Fibroblast of villous mesenchyme (primary cell): ENCODE measurements at regions not wholly inside any gene's neighbourhood (a gene's known extent, or its start where the extent isn't known, plus 50 kb on each side); places are given as distances from the start of the nearest gene placed in this dataset.

Source experiments
- DNase-seq: peaks from one replicate; pipeline ENCODE4 v3.0.0-alpha.2; 2010; ENCODE audit warnings: low read depth
- H3K4me3 ChIP-seq: 2 replicates; pipeline ENCODE4 v1.5.1; 2011; ENCODE audit warnings: low read depth, mild to moderate bottlenecking, low read length
- CTCF ChIP-seq: IDR thresholded peaks from 2 replicates; pipeline ENCODE4 v1.5.1; 2012; ENCODE audit warnings: low read depth, mild to moderate bottlenecking, low read length; ENCODE audit not compliant: insufficient read depth

DNA sequence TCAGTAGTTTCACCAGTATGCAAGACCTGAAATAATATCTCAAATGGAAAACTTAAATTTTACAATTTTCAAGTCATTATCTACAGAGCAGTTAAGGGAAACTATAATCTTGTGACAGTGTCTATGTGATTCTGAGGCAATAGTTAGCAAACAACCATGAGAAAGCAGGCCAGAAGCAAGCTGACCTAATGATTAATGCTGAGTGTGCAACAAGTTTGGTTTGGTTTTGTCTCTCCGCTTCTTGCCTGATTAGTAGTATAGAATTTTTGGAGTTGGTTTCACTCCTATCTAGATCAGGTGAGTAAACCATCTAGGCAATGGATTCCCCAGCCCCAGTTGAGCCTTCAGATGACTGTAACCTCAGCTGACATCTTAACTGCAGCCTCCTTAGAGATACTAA lies 212.9 kb upstream of the NAV3 start:
- no peak for DNase-seq
- no peak for TF ChIP-seq CTCF
- H3K4me3 ChIP-seq = no peak overlapping the region

DNA sequence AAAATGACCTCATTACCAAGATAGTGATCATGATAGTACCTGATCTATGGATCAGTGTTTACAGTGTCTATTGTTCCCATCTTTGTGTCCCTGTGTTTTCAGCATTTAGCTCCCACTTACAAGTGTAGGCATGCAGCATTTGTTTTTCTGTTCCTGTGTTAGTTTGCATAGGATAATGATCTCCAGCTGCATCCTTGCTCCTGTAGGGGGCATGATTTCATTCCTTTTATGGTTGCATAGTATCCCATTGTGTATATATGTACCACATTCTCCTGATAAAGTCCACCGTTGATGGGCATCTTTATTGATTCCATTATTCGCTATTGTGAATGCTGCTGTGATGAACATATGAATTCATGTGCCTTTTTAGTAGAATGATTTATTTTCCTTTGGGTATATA lies 215.4 kb upstream of the NAV3 start:
- peak; percentile 38 for TF ChIP-seq CTCF
- DNase-seq = peak; percentile 3
- no peak overlapping the region for H3K4me3 ChIP-seq

DNA sequence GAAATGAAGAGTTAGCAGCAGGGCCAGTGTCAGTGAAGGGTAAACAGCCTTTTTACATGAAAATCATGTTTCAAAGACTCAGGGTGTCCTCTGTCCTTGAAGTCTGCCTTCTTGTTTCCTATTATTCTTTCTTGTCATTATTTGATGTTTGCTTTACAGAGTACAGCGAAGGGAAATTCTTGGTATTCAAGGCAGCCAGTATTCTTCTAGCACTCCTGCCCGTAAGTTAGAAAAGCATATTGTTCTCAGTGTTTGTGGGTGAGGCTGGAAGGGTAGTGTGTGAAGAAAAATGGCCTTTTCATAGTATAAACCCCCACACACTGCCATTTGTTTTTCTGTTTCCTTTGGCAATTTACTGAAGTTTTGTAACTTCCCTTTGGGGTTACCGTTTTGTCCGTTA lies 217.3 kb upstream of the NAV3 start:
- no peak for TF ChIP-seq CTCF
- no peak for DNase-seq

DNA sequence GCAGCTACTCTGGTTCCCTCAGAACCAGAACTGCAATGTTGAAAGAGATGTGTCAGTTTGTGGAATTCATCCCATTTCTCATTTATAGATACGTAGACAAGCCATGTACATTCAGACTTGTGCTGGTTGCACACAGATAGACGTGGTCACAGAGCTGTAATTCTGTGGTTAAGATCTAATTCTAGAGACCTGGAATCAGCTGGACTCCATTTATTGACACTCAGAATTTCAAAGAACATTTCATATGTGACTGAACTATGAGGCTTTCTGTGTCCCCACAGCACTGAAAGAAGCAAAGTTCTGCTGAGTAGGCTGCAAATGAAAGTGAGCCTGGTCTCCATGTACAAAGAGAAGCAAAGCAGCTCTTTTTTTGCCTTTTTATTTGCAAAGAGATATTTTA lies 220.2 kb upstream of the NAV3 start:
- H3K4me3 ChIP-seq = no peak overlapping the region
- no peak for DNase-seq
- TF ChIP-seq CTCF = no peak

More for the DNA sequence above, 217.3 kb upstream of the NAV3 start:
- H3K4me3 ChIP-seq = no peak overlapping the region

DNA sequence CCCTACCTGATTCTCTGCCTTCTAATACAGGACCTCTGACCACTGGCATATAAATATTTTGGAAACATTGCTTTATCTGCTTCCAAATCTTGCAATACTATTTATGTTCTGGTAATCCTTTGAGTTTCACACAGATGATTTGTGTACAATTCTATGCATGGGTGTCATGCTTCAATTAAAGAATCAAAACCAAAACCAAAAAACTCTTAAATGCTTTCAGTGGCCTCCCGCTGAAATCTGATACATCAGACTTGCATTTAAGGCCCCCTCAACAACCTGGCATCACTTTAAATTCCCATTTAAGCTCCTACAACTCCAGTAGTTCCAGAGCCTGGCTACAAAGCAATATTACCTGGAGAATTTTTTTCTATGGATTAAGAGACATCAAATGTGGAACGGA lies 221.7 kb upstream of the NAV3 start:
- H3K4me3 ChIP-seq = no peak overlapping the region
- no peak for TF ChIP-seq CTCF
- no peak for DNase-seq

GRCh38 chr12:77608271-77608824 lies 222.3 kb upstream of the NAV3 start:
- TF ChIP-seq CTCF = no peak
- no peak for DNase-seq
- no peak overlapping the region for H3K4me3 ChIP-seq

GRCh38 chr12:77606348-77606747 lies 224.3 kb upstream of the NAV3 start:
- TF ChIP-seq CTCF = no peak
- no peak overlapping the region for H3K4me3 ChIP-seq
- no peak for DNase-seq
